ENCODE measurements at regions not wholly inside any gene's neighbourhood (a gene's known extent, or its start where the extent isn't known, plus 50 kb on each side); places are given as distances from the start of the nearest gene placed in this dataset.

GRCh38 chr4:105058177-105058812 is 88.4 kb upstream of the TET2 start:
- TF ChIP-seq CTCF (conservative IDR thresholded peaks at IDR 0.05; ENCODE audit: low read depth, low read length): no peak
- TF ChIP-seq EZH2 (IDR thresholded peaks at IDR 0.05; ENCODE audit: borderline replicate concordance, low read depth, low read length, poor library complexity, severe bottlenecking): no peak
